ENCODE measurements at regions not wholly inside any gene's neighbourhood (a gene's known extent, or its start where the extent isn't known, plus 50 kb on each side); places are given as distances from the start of the nearest gene placed in this dataset.

DNA sequence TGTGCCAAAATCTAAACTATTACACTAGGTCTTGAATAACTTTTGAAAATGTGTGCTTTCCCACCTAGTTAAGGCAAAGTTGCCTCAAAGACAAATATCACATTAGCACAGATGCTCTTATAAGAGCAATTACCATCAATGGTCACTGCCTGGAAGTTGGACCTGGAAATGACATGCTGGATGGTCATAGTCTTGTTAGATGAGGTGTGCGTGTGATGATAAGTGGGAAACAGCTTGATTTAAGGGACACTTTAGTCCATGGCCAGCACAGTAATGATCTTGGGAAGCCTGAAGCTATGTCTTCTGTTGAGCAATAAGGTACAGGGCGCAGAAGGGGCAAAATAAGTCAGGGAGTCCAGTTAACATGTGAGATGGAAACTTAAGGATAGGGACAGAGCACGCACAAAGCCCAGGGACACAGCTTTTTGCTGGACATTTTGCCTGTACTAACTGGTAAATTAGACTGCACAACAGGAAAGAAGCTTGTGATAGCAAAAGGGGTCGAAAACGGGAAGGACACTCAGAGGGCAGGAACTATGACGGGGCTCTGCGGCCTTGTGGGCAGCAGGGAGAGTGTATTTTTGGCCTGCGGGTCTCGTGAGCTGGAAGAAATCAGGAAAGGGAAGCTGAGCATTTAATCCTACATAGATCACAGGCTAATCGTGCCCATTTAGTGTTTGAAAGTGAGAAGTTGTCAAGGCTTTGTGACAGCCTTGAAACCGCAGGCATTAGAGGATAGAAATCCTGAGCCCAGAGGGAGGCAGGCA lies 66.7 kb upstream of the BMP2 start:
- Histone ChIP-seq H3F3A (replicated peaks; ENCODE audit: insufficient read depth) (peaks cover 6% of the 10 kb centered on the region), H3K9me3 (no peaks in the 10 kb centered on the region), H3K9me2 (no peaks in the 10 kb centered on the region), H3K4me2 (no peak overlapping the region), H2AFZ (ENCODE audit: low read depth) (no peak overlapping the region), H3K27me3 (ENCODE audit: insufficient read depth) (no peaks in the 10 kb centered on the region), H3K27ac (ENCODE audit: low read depth in 2 of 2, low read length in 1 of 2) (no peak overlapping the region), H3K79me2 (ENCODE audit: insufficient read depth) (no peaks in the 10 kb centered on the region), H3K4me3 (ENCODE audit: low read depth in 2 of 2, low read length in 1 of 2) (no peak overlapping the region), H3K4me1 (ENCODE audit: control insufficient read depth in 1 of 2, insufficient read depth in 2 of 2, low read depth in 1 of 2, low read length in 1 of 2) (0 out of 4 replicates have a peak, but pooled peaks cover 0 to 5% of the 10 kb centered on the region in 2 experiments), H4K20me1 (ENCODE audit: insufficient read depth) (no peaks in the 10 kb centered on the region), H3K36me3 (replicated peaks in 1 of 2; ENCODE audit: control insufficient read depth in 1 of 2, insufficient read depth in 2 of 2, low read length in 1 of 2) (no peaks in the 10 kb centered on the region), H3K9ac (no peak overlapping the region)
- ChIA-PET POLR2A (no interaction called here), CTCF (no interaction called here)
- 29% methylated on average over 11 of the region's 11 CpGs for WGBS (ENCODE audit: low lambda C conversion rate)
- TF ChIP-seq FOXM1 (IDR thresholded peaks at IDR 0.05; ENCODE audit: low read depth) (no peak), EZH2phosphoT487 (IDR thresholded peaks at IDR 0.05; ENCODE audit: borderline replicate concordance, low read depth) (no peak), JUND (IDR thresholded peaks at IDR 0.05) (no peak), RAD21 (IDR thresholded peaks at IDR 0.05; ENCODE audit: low read length) (no peak), TCF12 (IDR thresholded peaks at IDR 0.05) (no peak), NRF1 (IDR thresholded peaks at IDR 0.05; ENCODE audit: low read depth, low read length) (no peak), MEF2A (IDR thresholded peaks at IDR 0.05; ENCODE audit: borderline replicate concordance, low read depth) (no peak), TEAD4 (IDR thresholded peaks at IDR 0.05; ENCODE audit: borderline replicate concordance, insufficient read depth) (no peak), RXRA (IDR thresholded peaks at IDR 0.05; ENCODE audit: borderline replicate concordance, low read depth) (no peak), POLR2AphosphoS5 (IDR thresholded peaks at IDR 0.05; ENCODE audit: low read depth, low read length) (no peak), NFIC (IDR thresholded peaks at IDR 0.05; ENCODE audit: borderline replicate concordance) (no peak), GATA2 (CRISPR knock-in tag; IDR thresholded peaks at IDR 0.05) (no peak), MXI1 (IDR thresholded peaks at IDR 0.05; ENCODE audit: low read depth, low read length) (no peak)
- TF ChIP-seq, protein P1, sequence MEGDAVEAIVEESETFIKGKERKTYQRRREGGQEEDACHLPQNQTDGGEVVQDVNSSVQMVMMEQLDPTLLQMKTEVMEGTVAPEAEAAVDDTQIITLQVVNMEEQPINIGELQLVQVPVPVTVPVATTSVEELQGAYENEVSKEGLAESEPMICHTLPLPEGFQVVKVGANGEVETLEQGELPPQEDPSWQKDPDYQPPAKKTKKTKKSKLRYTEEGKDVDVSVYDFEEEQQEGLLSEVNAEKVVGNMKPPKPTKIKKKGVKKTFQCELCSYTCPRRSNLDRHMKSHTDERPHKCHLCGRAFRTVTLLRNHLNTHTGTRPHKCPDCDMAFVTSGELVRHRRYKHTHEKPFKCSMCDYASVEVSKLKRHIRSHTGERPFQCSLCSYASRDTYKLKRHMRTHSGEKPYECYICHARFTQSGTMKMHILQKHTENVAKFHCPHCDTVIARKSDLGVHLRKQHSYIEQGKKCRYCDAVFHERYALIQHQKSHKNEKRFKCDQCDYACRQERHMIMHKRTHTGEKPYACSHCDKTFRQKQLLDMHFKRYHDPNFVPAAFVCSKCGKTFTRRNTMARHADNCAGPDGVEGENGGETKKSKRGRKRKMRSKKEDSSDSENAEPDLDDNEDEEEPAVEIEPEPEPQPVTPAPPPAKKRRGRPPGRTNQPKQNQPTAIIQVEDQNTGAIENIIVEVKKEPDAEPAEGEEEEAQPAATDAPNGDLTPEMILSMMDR (IDR thresholded peaks at IDR 0.05), result no peak
- TF ChIP-seq, protein P2, sequence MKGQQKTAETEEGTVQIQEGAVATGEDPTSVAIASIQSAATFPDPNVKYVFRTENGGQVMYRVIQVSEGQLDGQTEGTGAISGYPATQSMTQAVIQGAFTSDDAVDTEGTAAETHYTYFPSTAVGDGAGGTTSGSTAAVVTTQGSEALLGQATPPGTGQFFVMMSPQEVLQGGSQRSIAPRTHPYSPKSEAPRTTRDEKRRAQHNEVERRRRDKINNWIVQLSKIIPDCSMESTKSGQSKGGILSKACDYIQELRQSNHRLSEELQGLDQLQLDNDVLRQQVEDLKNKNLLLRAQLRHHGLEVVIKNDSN (IDR thresholded peaks at IDR 0.05; ENCODE audit: borderline replicate concordance, low read depth), result no peak
- TF ChIP-seq, protein P3, sequence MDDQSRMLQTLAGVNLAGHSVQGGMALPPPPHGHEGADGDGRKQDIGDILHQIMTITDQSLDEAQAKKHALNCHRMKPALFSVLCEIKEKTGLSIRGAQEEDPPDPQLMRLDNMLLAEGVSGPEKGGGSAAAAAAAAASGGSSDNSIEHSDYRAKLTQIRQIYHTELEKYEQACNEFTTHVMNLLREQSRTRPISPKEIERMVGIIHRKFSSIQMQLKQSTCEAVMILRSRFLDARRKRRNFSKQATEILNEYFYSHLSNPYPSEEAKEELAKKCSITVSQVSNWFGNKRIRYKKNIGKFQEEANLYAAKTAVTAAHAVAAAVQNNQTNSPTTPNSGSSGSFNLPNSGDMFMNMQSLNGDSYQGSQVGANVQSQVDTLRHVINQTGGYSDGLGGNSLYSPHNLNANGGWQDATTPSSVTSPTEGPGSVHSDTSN (IDR thresholded peaks at IDR 0.05), result no peak
- TF ChIP-seq, protein P4, sequence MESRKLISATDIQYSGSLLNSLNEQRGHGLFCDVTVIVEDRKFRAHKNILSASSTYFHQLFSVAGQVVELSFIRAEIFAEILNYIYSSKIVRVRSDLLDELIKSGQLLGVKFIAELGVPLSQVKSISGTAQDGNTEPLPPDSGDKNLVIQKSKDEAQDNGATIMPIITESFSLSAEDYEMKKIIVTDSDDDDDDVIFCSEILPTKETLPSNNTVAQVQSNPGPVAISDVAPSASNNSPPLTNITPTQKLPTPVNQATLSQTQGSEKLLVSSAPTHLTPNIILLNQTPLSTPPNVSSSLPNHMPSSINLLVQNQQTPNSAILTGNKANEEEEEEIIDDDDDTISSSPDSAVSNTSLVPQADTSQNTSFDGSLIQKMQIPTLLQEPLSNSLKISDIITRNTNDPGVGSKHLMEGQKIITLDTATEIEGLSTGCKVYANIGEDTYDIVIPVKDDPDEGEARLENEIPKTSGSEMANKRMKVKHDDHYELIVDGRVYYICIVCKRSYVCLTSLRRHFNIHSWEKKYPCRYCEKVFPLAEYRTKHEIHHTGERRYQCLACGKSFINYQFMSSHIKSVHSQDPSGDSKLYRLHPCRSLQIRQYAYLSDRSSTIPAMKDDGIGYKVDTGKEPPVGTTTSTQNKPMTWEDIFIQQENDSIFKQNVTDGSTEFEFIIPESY (IDR thresholded peaks at IDR 0.05; ENCODE audit: borderline replicate concordance, low read depth), result no peak
- TF ChIP-seq, protein P5, sequence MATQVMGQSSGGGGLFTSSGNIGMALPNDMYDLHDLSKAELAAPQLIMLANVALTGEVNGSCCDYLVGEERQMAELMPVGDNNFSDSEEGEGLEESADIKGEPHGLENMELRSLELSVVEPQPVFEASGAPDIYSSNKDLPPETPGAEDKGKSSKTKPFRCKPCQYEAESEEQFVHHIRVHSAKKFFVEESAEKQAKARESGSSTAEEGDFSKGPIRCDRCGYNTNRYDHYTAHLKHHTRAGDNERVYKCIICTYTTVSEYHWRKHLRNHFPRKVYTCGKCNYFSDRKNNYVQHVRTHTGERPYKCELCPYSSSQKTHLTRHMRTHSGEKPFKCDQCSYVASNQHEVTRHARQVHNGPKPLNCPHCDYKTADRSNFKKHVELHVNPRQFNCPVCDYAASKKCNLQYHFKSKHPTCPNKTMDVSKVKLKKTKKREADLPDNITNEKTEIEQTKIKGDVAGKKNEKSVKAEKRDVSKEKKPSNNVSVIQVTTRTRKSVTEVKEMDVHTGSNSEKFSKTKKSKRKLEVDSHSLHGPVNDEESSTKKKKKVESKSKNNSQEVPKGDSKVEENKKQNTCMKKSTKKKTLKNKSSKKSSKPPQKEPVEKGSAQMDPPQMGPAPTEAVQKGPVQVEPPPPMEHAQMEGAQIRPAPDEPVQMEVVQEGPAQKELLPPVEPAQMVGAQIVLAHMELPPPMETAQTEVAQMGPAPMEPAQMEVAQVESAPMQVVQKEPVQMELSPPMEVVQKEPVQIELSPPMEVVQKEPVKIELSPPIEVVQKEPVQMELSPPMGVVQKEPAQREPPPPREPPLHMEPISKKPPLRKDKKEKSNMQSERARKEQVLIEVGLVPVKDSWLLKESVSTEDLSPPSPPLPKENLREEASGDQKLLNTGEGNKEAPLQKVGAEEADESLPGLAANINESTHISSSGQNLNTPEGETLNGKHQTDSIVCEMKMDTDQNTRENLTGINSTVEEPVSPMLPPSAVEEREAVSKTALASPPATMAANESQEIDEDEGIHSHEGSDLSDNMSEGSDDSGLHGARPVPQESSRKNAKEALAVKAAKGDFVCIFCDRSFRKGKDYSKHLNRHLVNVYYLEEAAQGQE (IDR thresholded peaks at IDR 0.05; ENCODE audit: low read depth, low read length), result no peak
- TF ChIP-seq, protein P6, sequence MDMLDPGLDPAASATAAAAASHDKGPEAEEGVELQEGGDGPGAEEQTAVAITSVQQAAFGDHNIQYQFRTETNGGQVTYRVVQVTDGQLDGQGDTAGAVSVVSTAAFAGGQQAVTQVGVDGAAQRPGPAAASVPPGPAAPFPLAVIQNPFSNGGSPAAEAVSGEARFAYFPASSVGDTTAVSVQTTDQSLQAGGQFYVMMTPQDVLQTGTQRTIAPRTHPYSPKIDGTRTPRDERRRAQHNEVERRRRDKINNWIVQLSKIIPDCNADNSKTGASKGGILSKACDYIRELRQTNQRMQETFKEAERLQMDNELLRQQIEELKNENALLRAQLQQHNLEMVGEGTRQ (IDR thresholded peaks at IDR 0.05; ENCODE audit: borderline replicate concordance, low read depth, low read length), result no peak
- DNase-seq, result no peak

Measured in SK-N-SH (cell line).